ENCODE measurements at regions not wholly inside any gene's neighbourhood (a gene's known extent, or its start where the extent isn't known, plus 50 kb on each side); places are given as distances from the start of the nearest gene placed in this dataset.

DNA sequence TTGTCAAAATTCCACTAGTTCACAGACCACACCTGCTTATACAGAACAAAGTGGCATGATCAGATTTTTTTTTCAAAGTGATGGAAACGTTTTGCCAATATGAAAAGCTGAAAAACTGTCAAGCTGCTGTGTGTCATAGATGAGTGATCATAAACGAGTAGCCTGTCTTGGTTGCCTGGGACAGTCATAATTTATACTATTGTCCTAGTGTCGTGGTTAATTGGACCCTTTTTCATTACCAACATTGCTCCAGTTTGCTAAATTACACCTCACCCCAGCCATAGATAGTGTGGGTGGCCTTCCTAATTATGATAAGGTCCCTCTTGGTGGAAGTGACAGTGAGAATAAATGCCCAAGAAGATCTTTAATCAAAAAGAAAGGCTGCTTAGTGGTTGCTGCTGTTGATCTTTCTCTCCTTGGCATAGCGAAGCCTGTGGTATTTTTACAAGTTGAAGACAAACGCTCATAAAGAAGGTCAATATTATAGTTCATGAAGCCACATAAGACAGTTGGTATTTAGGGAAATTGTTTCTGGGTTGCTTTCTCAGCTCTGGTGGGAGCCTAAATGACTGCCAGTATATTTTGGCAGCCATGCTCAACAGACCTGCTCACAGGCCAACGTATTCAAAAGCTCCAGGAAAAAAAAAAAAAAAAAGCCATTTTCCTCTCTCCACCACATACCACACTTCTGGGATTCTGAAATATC, 478.1 kb downstream of the PLA2G4A start:
- Histone ChIP-seq H3K27me3 (ENCODE audit: control insufficient read depth in 4 of 4, insufficient read depth in 4 of 4, low read length in 3 of 4) (no peaks in the 10 kb centered on the region), H3K4me3 (ENCODE audit: low read depth in 1 of 3, low read length in 3 of 3) (no peak overlapping the region), H3K27ac (ENCODE audit: low read depth in 1 of 2, low read length in 2 of 2) (no peak overlapping the region), H3K9ac (ENCODE audit: low read depth in 1 of 2, low read length in 2 of 2) (no peak overlapping the region), H3K36me3 (ENCODE audit: control insufficient read depth in 4 of 4, insufficient read depth in 3 of 4, low read depth in 1 of 4, low read length in 3 of 4) (no peaks in the 10 kb centered on the region), H3K9me3 (ENCODE audit: control insufficient read depth in 4 of 4, low read length in 3 of 4) (peaks cover 0 to 2% (median 0%) of the 10 kb centered on the region in 4 donors), H3K4me1 (ENCODE audit: control insufficient read depth in 4 of 4, insufficient read depth in 4 of 4, low read length in 3 of 4) (no peaks in the 10 kb centered on the region)
- DNase-seq (ENCODE audit: low spot score), result no peak
- WGBS, result 55% methylated on average over 6 of the region's 6 CpGs
- TF ChIP-seq YY1 (IDR thresholded peaks at IDR 0.05) (no peak), HNF4A (conservative IDR thresholded peaks at IDR 0.05) (no peak), JUND (IDR thresholded peaks at IDR 0.05) (no peak), EGR1 (IDR thresholded peaks at IDR 0.05; ENCODE audit: low read depth in 2 of 2) (no peak), ZBTB33 (IDR thresholded peaks at IDR 0.05) (no peak), FOXA2 (IDR thresholded peaks at IDR 0.05) (no peak), ATF3 (IDR thresholded peaks at IDR 0.05) (no peak), SP1 (IDR thresholded peaks at IDR 0.05) (no peak)
- TF ChIP-seq, protein P1, sequence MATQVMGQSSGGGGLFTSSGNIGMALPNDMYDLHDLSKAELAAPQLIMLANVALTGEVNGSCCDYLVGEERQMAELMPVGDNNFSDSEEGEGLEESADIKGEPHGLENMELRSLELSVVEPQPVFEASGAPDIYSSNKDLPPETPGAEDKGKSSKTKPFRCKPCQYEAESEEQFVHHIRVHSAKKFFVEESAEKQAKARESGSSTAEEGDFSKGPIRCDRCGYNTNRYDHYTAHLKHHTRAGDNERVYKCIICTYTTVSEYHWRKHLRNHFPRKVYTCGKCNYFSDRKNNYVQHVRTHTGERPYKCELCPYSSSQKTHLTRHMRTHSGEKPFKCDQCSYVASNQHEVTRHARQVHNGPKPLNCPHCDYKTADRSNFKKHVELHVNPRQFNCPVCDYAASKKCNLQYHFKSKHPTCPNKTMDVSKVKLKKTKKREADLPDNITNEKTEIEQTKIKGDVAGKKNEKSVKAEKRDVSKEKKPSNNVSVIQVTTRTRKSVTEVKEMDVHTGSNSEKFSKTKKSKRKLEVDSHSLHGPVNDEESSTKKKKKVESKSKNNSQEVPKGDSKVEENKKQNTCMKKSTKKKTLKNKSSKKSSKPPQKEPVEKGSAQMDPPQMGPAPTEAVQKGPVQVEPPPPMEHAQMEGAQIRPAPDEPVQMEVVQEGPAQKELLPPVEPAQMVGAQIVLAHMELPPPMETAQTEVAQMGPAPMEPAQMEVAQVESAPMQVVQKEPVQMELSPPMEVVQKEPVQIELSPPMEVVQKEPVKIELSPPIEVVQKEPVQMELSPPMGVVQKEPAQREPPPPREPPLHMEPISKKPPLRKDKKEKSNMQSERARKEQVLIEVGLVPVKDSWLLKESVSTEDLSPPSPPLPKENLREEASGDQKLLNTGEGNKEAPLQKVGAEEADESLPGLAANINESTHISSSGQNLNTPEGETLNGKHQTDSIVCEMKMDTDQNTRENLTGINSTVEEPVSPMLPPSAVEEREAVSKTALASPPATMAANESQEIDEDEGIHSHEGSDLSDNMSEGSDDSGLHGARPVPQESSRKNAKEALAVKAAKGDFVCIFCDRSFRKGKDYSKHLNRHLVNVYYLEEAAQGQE (IDR thresholded peaks at IDR 0.05), result no peak

- Histone ChIP-seq H3K9ac (ENCODE audit: low read depth in 1 of 2, low read length in 2 of 2) (no peak overlapping the region), H3K4me1 (ENCODE audit: control insufficient read depth in 4 of 4, insufficient read depth in 4 of 4, low read length in 3 of 4) (no peaks in the 10 kb centered on the region), H3K9me3 (ENCODE audit: control insufficient read depth in 4 of 4, low read length in 3 of 4) (no peaks in the 10 kb centered on the region), H3K27me3 (ENCODE audit: control insufficient read depth in 4 of 4, insufficient read depth in 4 of 4, low read length in 3 of 4) (no peaks in the 10 kb centered on the region), H3K4me3 (ENCODE audit: low read depth in 1 of 3, low read length in 3 of 3) (no peak overlapping the region), H3K27ac (ENCODE audit: low read depth in 1 of 2, low read length in 2 of 2) (no peak overlapping the region), H3K36me3 (ENCODE audit: control insufficient read depth in 4 of 4, insufficient read depth in 3 of 4, low read depth in 1 of 4, low read length in 3 of 4) (no peaks in the 10 kb centered on the region)
- DNase-seq (ENCODE audit: low spot score), result no peak
- no peak for TF ChIP-seq YY1 (IDR thresholded peaks at IDR 0.05)
- TF ChIP-seq GABPA (IDR thresholded peaks at IDR 0.05 in 1 of 2, conservative IDR thresholded peaks at IDR 0.05 in 1 of 2), result no peak
- TF ChIP-seq, protein P2, sequence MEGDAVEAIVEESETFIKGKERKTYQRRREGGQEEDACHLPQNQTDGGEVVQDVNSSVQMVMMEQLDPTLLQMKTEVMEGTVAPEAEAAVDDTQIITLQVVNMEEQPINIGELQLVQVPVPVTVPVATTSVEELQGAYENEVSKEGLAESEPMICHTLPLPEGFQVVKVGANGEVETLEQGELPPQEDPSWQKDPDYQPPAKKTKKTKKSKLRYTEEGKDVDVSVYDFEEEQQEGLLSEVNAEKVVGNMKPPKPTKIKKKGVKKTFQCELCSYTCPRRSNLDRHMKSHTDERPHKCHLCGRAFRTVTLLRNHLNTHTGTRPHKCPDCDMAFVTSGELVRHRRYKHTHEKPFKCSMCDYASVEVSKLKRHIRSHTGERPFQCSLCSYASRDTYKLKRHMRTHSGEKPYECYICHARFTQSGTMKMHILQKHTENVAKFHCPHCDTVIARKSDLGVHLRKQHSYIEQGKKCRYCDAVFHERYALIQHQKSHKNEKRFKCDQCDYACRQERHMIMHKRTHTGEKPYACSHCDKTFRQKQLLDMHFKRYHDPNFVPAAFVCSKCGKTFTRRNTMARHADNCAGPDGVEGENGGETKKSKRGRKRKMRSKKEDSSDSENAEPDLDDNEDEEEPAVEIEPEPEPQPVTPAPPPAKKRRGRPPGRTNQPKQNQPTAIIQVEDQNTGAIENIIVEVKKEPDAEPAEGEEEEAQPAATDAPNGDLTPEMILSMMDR (IDR thresholded peaks at IDR 0.05; ENCODE audit: low read depth, low read length, missing input control), result no peak
- TF ChIP-seq, protein P1 (IDR thresholded peaks at IDR 0.05), result no peak
- no peak for TF ChIP-seq EGR1 (IDR thresholded peaks at IDR 0.05; ENCODE audit: low read depth in 2 of 2)
- no peak for TF ChIP-seq HNF4A (conservative IDR thresholded peaks at IDR 0.05)
- TF ChIP-seq, protein P3, sequence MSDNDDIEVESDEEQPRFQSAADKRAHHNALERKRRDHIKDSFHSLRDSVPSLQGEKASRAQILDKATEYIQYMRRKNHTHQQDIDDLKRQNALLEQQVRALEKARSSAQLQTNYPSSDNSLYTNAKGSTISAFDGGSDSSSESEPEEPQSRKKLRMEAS (IDR thresholded peaks at IDR 0.05), result no peak
- no peak for TF ChIP-seq HNF4G (IDR thresholded peaks at IDR 0.05)
- no peak for TF ChIP-seq SP1 (IDR thresholded peaks at IDR 0.05)
- TF ChIP-seq ATF3 (IDR thresholded peaks at IDR 0.05), result no peak
- no peak for TF ChIP-seq FOXA1 (IDR thresholded peaks at IDR 0.05)
- 53% methylated on average over 3 of the region's 3 CpGs for WGBS
These were observed 481.4 kb downstream of the PLA2G4A start for GRCh38 chr1:187310038-187310631.

Measured in liver (tissue), 8 donors.